ENCODE measurements at regions not wholly inside any gene's neighbourhood (a gene's known extent, or its start where the extent isn't known, plus 50 kb on each side); places are given as distances from the start of the nearest gene placed in this dataset.

GRCh38 chr10:33037726-33038125 is 79.7 kb upstream of the ITGB1 start:
- Histone ChIP-seq H3K27me3 (ENCODE audit: insufficient read depth, low read length, poor library complexity, severe bottlenecking) (no peaks in the 10 kb centered on the region), H3K9me3 (ENCODE audit: insufficient read depth, low read depth, low read length) (no peaks in the 10 kb centered on the region), H2AFZ (ENCODE audit: low read length) (no peak overlapping the region), H4K20me1 (ENCODE audit: insufficient read depth, low read length, poor library complexity, severe bottlenecking) (no peaks in the 10 kb centered on the region), H3K36me3 (ENCODE audit: insufficient read depth, low read length) (no peaks in the 10 kb centered on the region), H3F3A (ENCODE audit: low read depth) (no peaks in the 10 kb centered on the region), H3K4me2 (ENCODE audit: low read depth, low read length, poor library complexity, severe bottlenecking) (no peak overlapping the region), H3K79me2 (ENCODE audit: insufficient read depth, low read length) (no peaks in the 10 kb centered on the region), H3K9me2 (replicated peaks; ENCODE audit: low read depth, low read length) (no peaks in the 10 kb centered on the region), H3K4me3 (ENCODE audit: low read length, poor library complexity, severe bottlenecking) (no peak overlapping the region), H3K4me1 (ENCODE audit: insufficient read depth, low read length, poor library complexity, severe bottlenecking) (no peaks in the 10 kb centered on the region), H3K9ac (ENCODE audit: low read depth, low read length, poor library complexity, severe bottlenecking) (no peak overlapping the region)
- no peak for TF ChIP-seq EZH2phosphoT487 (IDR thresholded peaks at IDR 0.05; ENCODE audit: borderline replicate concordance)
- no peak for TF ChIP-seq CTCF (conservative IDR thresholded peaks at IDR 0.05; ENCODE audit: low read length)

GRCh38 chr10:33036670-33037069 is 78.6 kb upstream of the ITGB1 start:
- H4K20me1 ChIP-seq (ENCODE audit: insufficient read depth, low read length, poor library complexity, severe bottlenecking): no peaks in the 10 kb centered on the region
- no peaks in the 10 kb centered on the region for H3K36me3 ChIP-seq (ENCODE audit: insufficient read depth, low read length)
- TF ChIP-seq CTCF (conservative IDR thresholded peaks at IDR 0.05; ENCODE audit: low read length): no peak
- TF ChIP-seq EZH2phosphoT487 (IDR thresholded peaks at IDR 0.05; ENCODE audit: borderline replicate concordance): no peak
- no peaks in the 10 kb centered on the region for H3K9me2 ChIP-seq (replicated peaks; ENCODE audit: low read depth, low read length)
- H3K4me3 ChIP-seq (ENCODE audit: low read length, poor library complexity, severe bottlenecking): no peak overlapping the region
- H3K9ac ChIP-seq (ENCODE audit: low read depth, low read length, poor library complexity, severe bottlenecking): no peak overlapping the region
- H2AFZ ChIP-seq (ENCODE audit: low read length): no peak overlapping the region
- H3K27me3 ChIP-seq (ENCODE audit: insufficient read depth, low read length, poor library complexity, severe bottlenecking): no peaks in the 10 kb centered on the region
- no peaks in the 10 kb centered on the region for H3F3A ChIP-seq (ENCODE audit: low read depth)
- no peaks in the 10 kb centered on the region for H3K79me2 ChIP-seq (ENCODE audit: insufficient read depth, low read length)
- no peaks in the 10 kb centered on the region for H3K4me1 ChIP-seq (ENCODE audit: insufficient read depth, low read length, poor library complexity, severe bottlenecking)
- no peaks in the 10 kb centered on the region for H3K9me3 ChIP-seq (ENCODE audit: insufficient read depth, low read depth, low read length)
- H3K4me2 ChIP-seq (ENCODE audit: low read depth, low read length, poor library complexity, severe bottlenecking): no peak overlapping the region

- no peaks in the 10 kb centered on the region for H3K36me3 ChIP-seq (ENCODE audit: insufficient read depth, low read length)
- no peaks in the 10 kb centered on the region for H3K9me3 ChIP-seq (ENCODE audit: insufficient read depth, low read depth, low read length)
- H4K20me1 ChIP-seq (ENCODE audit: insufficient read depth, low read length, poor library complexity, severe bottlenecking): no peaks in the 10 kb centered on the region
- no peak for TF ChIP-seq EZH2phosphoT487 (IDR thresholded peaks at IDR 0.05; ENCODE audit: borderline replicate concordance)
- no peak for TF ChIP-seq CTCF (conservative IDR thresholded peaks at IDR 0.05; ENCODE audit: low read length)
- H2AFZ ChIP-seq (ENCODE audit: low read length): no peak overlapping the region
- no peaks in the 10 kb centered on the region for H3K79me2 ChIP-seq (ENCODE audit: insufficient read depth, low read length)
- no peak overlapping the region for H3K9ac ChIP-seq (ENCODE audit: low read depth, low read length, poor library complexity, severe bottlenecking)
- H3K9me2 ChIP-seq (replicated peaks; ENCODE audit: low read depth, low read length): no peaks in the 10 kb centered on the region
- H3K4me1 ChIP-seq (ENCODE audit: insufficient read depth, low read length, poor library complexity, severe bottlenecking): no peaks in the 10 kb centered on the region
- no peak overlapping the region for H3K4me3 ChIP-seq (ENCODE audit: low read length, poor library complexity, severe bottlenecking)
- no peaks in the 10 kb centered on the region for H3K27me3 ChIP-seq (ENCODE audit: insufficient read depth, low read length, poor library complexity, severe bottlenecking)
- H3K4me2 ChIP-seq (ENCODE audit: low read depth, low read length, poor library complexity, severe bottlenecking): no peak overlapping the region
- H3F3A ChIP-seq (ENCODE audit: low read depth): no peaks in the 10 kb centered on the region
Measured at GRCh38 chr10:33035411-33035810, 77.4 kb upstream of the ITGB1 start.

Measured in Loucy (cell line).